ENCODE measurements at regions not wholly inside any gene's neighbourhood (a gene's known extent, or its start where the extent isn't known, plus 50 kb on each side); places are given as distances from the start of the nearest gene placed in this dataset.

DNA sequence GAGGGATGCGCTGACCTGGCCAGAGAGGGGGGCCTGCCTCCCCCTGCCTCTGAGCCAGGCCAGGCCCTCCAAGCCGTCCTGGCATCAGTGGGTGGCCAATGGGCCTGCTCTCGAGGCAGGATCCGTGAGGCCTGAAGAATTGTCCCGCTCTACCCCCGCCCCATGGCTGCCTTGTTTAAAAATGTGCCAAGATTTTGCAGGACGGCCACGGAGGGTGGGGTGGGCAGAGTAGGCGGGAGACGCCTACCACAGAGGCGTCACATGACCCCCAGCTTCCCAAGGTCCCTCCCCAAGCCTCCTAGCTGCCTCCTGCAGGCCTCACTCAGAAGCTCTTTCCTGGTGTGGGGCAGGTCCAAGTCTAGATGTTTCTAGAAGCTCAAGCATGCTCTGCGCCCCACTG is 69.5 kb downstream of the ENGASE start:
- DNase-seq = no peak

- DNase-seq = no peak
Measured at GRCh38 chr17:79142375-79142774, 67.8 kb downstream of the ENGASE start.

- DNase-seq = no peak
Measured at GRCh38 chr17:79141578-79142355, 67.1 kb downstream of the ENGASE start.

DNA sequence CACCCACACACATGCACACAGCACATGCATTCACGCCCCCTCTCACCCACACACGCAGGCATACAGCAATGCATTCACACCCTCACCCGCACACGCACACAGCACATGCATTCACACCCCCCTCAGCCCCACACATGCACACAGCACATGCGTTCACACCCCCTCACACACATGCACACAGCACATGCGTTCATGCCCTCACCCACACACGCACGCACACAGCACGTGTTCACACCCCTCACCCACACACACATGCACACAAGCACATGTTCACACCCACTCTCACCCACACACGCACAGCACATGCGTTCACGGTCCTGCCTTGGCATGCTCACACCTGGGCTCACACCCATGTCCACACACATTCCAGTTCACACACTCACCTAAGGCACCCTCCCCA is 64.2 kb downstream of the ENGASE start:
- DNase-seq = no peak

GRCh38 chr17:79137789-79138165 is 63.2 kb downstream of the ENGASE start:
- DNase-seq = no peak

DNA sequence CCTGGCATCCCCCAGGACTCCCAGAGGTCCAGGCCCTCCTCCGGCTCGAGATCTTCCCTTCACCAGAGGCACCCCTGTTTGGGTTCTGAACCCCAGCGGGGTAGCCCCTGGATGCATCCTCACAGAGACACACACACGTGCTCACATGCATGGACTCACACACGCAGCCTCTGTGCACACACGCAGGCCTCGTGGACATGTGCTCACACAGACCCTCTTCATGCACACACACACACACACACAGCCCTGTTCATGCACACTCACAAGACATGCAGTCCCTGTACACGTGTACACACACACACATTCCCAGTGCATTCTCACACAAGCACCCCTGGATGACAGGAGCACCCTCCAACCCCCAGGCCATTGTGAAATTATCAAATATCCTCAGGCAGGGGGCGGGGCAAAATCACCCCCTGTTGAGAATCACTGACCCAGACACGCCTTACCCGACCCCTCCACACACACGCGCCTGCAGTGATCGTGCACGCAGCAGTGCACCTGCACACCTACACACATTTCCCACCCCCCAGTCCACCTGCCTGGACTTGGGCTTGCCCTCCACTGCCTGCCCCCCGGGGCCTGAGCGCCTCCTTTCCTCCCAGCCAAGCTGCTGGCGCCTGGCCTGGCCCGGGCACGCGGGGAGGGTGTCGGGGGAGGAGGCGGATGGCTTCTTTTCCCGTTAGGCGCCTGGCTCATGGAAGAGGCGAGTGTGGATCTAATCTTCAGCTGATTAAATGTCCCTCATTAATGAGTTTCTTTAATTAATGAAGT is 62.6 kb downstream of the ENGASE start:
- no peak for DNase-seq

GRCh38 chr17:79136596-79136995 is 62.0 kb downstream of the ENGASE start:
- DNase-seq = no peak

Data from fibroblast of skin of back (primary cell).